ENCODE measurements at regions not wholly inside any gene's neighbourhood (a gene's known extent, or its start where the extent isn't known, plus 50 kb on each side); places are given as distances from the start of the nearest gene placed in this dataset.

GRCh38 chr6:98092331-98092730 is 742.0 kb upstream of the POU3F2 start:
- TF ChIP-seq EZH2 (IDR thresholded peaks at IDR 0.05; ENCODE audit: insufficient read depth, poor library complexity, severe bottlenecking), result no peak
- TF ChIP-seq EZH2phosphoT487 (IDR thresholded peaks at IDR 0.05; ENCODE audit: insufficient read depth, low read depth), result no peak

All from GM23248 (cell line).